PC-3 (cell line): ENCODE measurements at regions not wholly inside any gene's neighbourhood (a gene's known extent, or its start where the extent isn't known, plus 50 kb on each side); places are given as distances from the start of the nearest gene placed in this dataset.
"Not testable (repeated sequence)": the region's sequence is repeated elsewhere in the genome, so short reads cannot be mapped to it uniquely, and the experiment has no call there.

Source experiments
- CTCF ChIP-seq: fragments of 300-600 bp; sonication (generic); conservative IDR thresholded peaks from 2 replicates; pipeline ENCODE4 v1.5.1; 2017; ENCODE audit warnings: antibody characterized with exemption, low read depth, mild to moderate bottlenecking, low read length
- EZH2phosphoT487 ChIP-seq: fragments of 300-600 bp; sonication (generic); IDR thresholded peaks from 2 replicates; pipeline ENCODE4 v1.6.1; 2018; ENCODE audit warnings: mild to moderate bottlenecking, antibody characterized with exemption, low read length, borderline replicate concordance

GRCh38 chr17:20375745-20376144 is 91.6 kb downstream of the LGALS9B start:
- TF ChIP-seq CTCF, EZH2phosphoT487: not testable (repeated sequence)
